Ishikawa (cell line): ENCODE measurements at regions not wholly inside any gene's neighbourhood (a gene's known extent, or its start where the extent isn't known, plus 50 kb on each side); places are given as distances from the start of the nearest gene placed in this dataset.

Source experiments
- CEBPB ChIP-seq: IDR thresholded peaks from 2 replicates; pipeline ENCODE4 v1.6.1; 2012
- EGR1 ChIP-seq: IDR thresholded peaks from 2 replicates; pipeline ENCODE4 v1.6.1; 2012
- EP300 ChIP-seq: IDR thresholded peaks from 2 replicates; pipeline ENCODE4 v1.6.1; 2012; ENCODE audit warnings: borderline replicate concordance
- MAX ChIP-seq: IDR thresholded peaks from 2 replicates; pipeline ENCODE4 v1.6.1; 2012
- NFIC ChIP-seq: IDR thresholded peaks from 2 replicates; pipeline ENCODE4 v1.6.1; 2012
- RAD21 ChIP-seq: IDR thresholded peaks from 2 replicates; pipeline ENCODE4 v1.6.1; 2012; ENCODE audit warnings: low read depth
- TAF1 ChIP-seq: IDR thresholded peaks from 2 replicates; pipeline ENCODE4 v1.6.1; 2012; ENCODE audit warnings: low read depth, mild to moderate bottlenecking
- TCF12 ChIP-seq: IDR thresholded peaks from 2 replicates; pipeline ENCODE4 v1.6.1; 2012; ENCODE audit warnings: low read depth
- TEAD4 ChIP-seq: IDR thresholded peaks from 2 replicates; pipeline ENCODE4 v1.6.1; 2012
- YY1 ChIP-seq: IDR thresholded peaks from 2 replicates; pipeline ENCODE4 v1.6.1; 2012; ENCODE audit warnings: low read depth
- ZBTB7A ChIP-seq: IDR thresholded peaks from 2 replicates; pipeline ENCODE4 v1.6.1; 2012; ENCODE audit warnings: low read depth

GRCh38 chrX:4971646-4972045 lies 1257.0 kb downstream of the NLGN4X start:
- TF ChIP-seq RAD21 (no peak), TEAD4 (no peak), NFIC (no peak), CEBPB (no peak), TCF12 (no peak), TAF1 (no peak), EP300 (no peak), ZBTB7A (no peak), MAX (no peak), YY1 (no peak), EGR1 (no peak)
